Adrenal gland (tissue), 5 donors: ENCODE measurements at regions not wholly inside any gene's neighbourhood (a gene's known extent, or its start where the extent isn't known, plus 50 kb on each side); places are given as distances from the start of the nearest gene placed in this dataset.

ENCODE experiments used
- POLR2A ChIP-seq, 2 donors: fragments of 450-650 bp; IDR thresholded peaks; one replicate each; pipeline ENCODE4 v1.6.1; 2017; ENCODE audit warnings: antibody characterized with exemption in 2 of 2, mild to moderate bottlenecking in 2 of 2, moderate library complexity in 1 of 2
- TF ChIP-seq, protein P1 (sequence below), 6 experiments: fragments of 450-650 bp in 4 of 6; fragments of 200-600 bp in 2 of 6; sonication (generic) in 1 of 6; IDR thresholded peaks; 1 replicate in 5 of 6; 2 replicates in 1 of 6; pipeline versions ENCODE4 v1.5.1 to v1.8.0; 2016 to 2021; ENCODE audit warnings: antibody characterized with exemption in 6 of 6, mild to moderate bottlenecking in 2 of 6, moderate library complexity in 1 of 6
- donor health status: DM: no; HTN: no; CAD: no.

DNA sequence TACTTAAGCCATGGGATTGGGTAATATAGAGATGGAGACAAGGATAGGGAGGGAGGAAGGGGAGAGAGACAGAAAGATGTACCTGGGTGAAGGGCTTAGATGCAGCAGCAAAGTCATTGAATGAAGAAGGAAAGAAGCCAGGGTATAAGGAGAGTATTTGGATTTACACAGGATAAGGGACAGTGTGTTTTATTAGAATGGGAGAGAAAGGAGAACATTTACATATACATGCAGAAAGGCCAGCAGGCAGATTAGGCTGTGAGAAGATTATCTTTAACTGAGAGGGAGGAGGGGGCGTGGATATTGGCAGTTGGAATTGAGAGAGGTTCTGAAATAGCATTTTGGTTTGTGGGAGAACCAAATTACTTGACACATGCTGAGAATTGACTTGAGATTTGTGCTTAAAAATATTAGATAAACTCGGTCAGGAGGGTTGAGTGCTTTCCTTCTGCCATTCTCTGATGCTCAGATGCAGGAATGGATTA, 161.5 kb upstream of the ZNF804B start:
- TF ChIP-seq, protein P1, sequence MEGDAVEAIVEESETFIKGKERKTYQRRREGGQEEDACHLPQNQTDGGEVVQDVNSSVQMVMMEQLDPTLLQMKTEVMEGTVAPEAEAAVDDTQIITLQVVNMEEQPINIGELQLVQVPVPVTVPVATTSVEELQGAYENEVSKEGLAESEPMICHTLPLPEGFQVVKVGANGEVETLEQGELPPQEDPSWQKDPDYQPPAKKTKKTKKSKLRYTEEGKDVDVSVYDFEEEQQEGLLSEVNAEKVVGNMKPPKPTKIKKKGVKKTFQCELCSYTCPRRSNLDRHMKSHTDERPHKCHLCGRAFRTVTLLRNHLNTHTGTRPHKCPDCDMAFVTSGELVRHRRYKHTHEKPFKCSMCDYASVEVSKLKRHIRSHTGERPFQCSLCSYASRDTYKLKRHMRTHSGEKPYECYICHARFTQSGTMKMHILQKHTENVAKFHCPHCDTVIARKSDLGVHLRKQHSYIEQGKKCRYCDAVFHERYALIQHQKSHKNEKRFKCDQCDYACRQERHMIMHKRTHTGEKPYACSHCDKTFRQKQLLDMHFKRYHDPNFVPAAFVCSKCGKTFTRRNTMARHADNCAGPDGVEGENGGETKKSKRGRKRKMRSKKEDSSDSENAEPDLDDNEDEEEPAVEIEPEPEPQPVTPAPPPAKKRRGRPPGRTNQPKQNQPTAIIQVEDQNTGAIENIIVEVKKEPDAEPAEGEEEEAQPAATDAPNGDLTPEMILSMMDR (IDR thresholded peaks at IDR 0.05) = no peak
- no peak for TF ChIP-seq POLR2A (IDR thresholded peaks at IDR 0.05)
